MM.1S (cell line): ENCODE measurements at regions not wholly inside any gene's neighbourhood (a gene's known extent, or its start where the extent isn't known, plus 50 kb on each side); places are given as distances from the start of the nearest gene placed in this dataset.

ENCODE experiments used
- DNase-seq: peaks from one replicate; pipeline ENCODE4 v3.0.0-alpha.2; 2015
- H2AFZ ChIP-seq: fragments of 300-600 bp; sonication (generic); 2 replicates; pipeline ENCODE4 v1.6.0; 2016; ENCODE audit warnings: antibody characterized with exemption, low read length
- H3F3A ChIP-seq: fragments of 300-600 bp; sonication (generic); 2 replicates; pipeline ENCODE4 v1.6.1; 2016; ENCODE audit warnings: mild to moderate bottlenecking, antibody characterized with exemption, low read length, moderate library complexity, mixed read lengths; ENCODE audit not compliant: insufficient read depth
- H3K27ac ChIP-seq: fragments of 300-600 bp; sonication (generic); 2 replicates; pipeline ENCODE4 v1.5.1; 2016; ENCODE audit warnings: mild to moderate bottlenecking, low read length
- H3K27me3 ChIP-seq: fragments of 300-600 bp; sonication (generic); replicated peaks from 2 replicates; pipeline ENCODE4 v1.6.0; 2016; ENCODE audit warnings: low read length; ENCODE audit not compliant: insufficient read depth
- H3K36me3 ChIP-seq: fragments of 300-600 bp; sonication (generic); replicated peaks from 2 replicates; pipeline ENCODE4 v1.6.1; 2016; ENCODE audit warnings: mild to moderate bottlenecking, low read length, mixed read lengths; ENCODE audit not compliant: insufficient read depth
- H3K4me1 ChIP-seq: fragments of 300-600 bp; sonication (generic); 2 replicates; pipeline ENCODE4 v1.6.1; 2016; ENCODE audit warnings: low read length, mixed read lengths
- H3K4me2 ChIP-seq: fragments of 300-600 bp; sonication (generic); 2 replicates; pipeline ENCODE4 v1.6.0; 2016; ENCODE audit warnings: low read depth, low read length
- H3K4me3 ChIP-seq: fragments of 300-600 bp; sonication (generic); 2 replicates; pipeline ENCODE4 v1.5.1; 2016; ENCODE audit warnings: low read length, mixed read lengths
- H3K79me2 ChIP-seq: fragments of 300-600 bp; sonication (generic); 2 replicates; pipeline ENCODE4 v1.6.1; 2016; ENCODE audit warnings: mixed run types, low read length, mixed read lengths
- H3K9ac ChIP-seq: fragments of 300-600 bp; sonication (generic); 2 replicates; pipeline ENCODE4 v1.6.1; 2016; ENCODE audit warnings: low read length, mixed read lengths
- H3K9me2 ChIP-seq: fragments of 300-600 bp; sonication (generic); replicated peaks from 2 replicates; pipeline ENCODE4 v1.6.1; 2016; ENCODE audit warnings: mild to moderate bottlenecking, low read length, mixed read lengths; ENCODE audit not compliant: insufficient read depth
- H3K9me3 ChIP-seq: fragments of 300-600 bp; sonication (generic); replicated peaks from 2 replicates; pipeline ENCODE4 v1.6.1; 2016; ENCODE audit warnings: mild to moderate bottlenecking, low read length, mixed read lengths; ENCODE audit not compliant: insufficient read depth
- H4K20me1 ChIP-seq: fragments of 300-600 bp; sonication (generic); 2 replicates; pipeline ENCODE4 v1.6.1; 2016; ENCODE audit warnings: mild to moderate bottlenecking, low read length, moderate library complexity, mixed read lengths; ENCODE audit not compliant: insufficient read depth
- CTCF ChIP-seq: fragments of 300-600 bp; sonication (generic); IDR thresholded peaks from 2 replicates; pipeline ENCODE4 v1.5.1; 2016; ENCODE audit warnings: antibody characterized with exemption, low read length, mixed read lengths
- EZH2 ChIP-seq: fragments of 300-600 bp; sonication (generic); optimal IDR thresholded peaks from 2 replicates; pipeline ENCODE3; 2017; ENCODE audit warnings: low read depth, mild to moderate bottlenecking, antibody characterized with exemption, low read length, mixed read lengths
- EZH2phosphoT487 ChIP-seq: fragments of 300-600 bp; sonication (generic); IDR thresholded peaks from 2 replicates; pipeline ENCODE4 v1.6.1; 2018; ENCODE audit warnings: antibody characterized with exemption, low read length

- Histone ChIP-seq H3K9ac (no peak overlapping the region), H3F3A (no peaks in the 10 kb centered on the region), H4K20me1 (no peaks in the 10 kb centered on the region), H3K9me3 (no peaks in the 10 kb centered on the region), H3K27me3 (no peaks in the 10 kb centered on the region; the same call in 1 of the 2 replicates), H3K27ac (no peak overlapping the region), H2AFZ (no peak overlapping the region), H3K4me3 (no peak overlapping the region), H3K9me2 (no peaks in the 10 kb centered on the region), H3K79me2 (no peaks in the 10 kb centered on the region), H3K4me2 (no peak overlapping the region), H3K4me1 (0 out of 2 replicates have a peak, but pooled peaks cover 3% of the 10 kb centered on the region), H3K36me3 (no peaks in the 10 kb centered on the region)
- no peak for TF ChIP-seq EZH2
- no peak for TF ChIP-seq EZH2phosphoT487
- peak; percentile 81 for TF ChIP-seq CTCF
- DNase-seq: peak; percentile 65
Observed at GRCh38 chr15:31867536-31868442, 162.5 kb upstream of the CHRNA7 start.

GRCh38 chr15:31869686-31870307 is 160.5 kb upstream of the CHRNA7 start:
- Histone ChIP-seq H3F3A (no peaks in the 10 kb centered on the region), H3K9me2 (no peaks in the 10 kb centered on the region), H3K27ac (no peak overlapping the region), H3K4me2 (no peak overlapping the region), H3K9ac (no peak overlapping the region), H3K27me3 (no peaks in the 10 kb centered on the region; the same call in 1 of the 2 replicates), H3K9me3 (no peaks in the 10 kb centered on the region), H3K4me1 (0 out of 2 replicates have a peak, but pooled peaks cover 3% of the 10 kb centered on the region), H4K20me1 (no peaks in the 10 kb centered on the region; the same call in 1 of the 2 replicates), H2AFZ (no peak overlapping the region), H3K4me3 (no peak overlapping the region), H3K36me3 (no peaks in the 10 kb centered on the region), H3K79me2 (no peaks in the 10 kb centered on the region)
- no peak for DNase-seq
- TF ChIP-seq EZH2phosphoT487 (no peak), EZH2 (no peak), CTCF (no peak)

GRCh38 chr15:31870328-31871165 is 159.8 kb upstream of the CHRNA7 start, which contains the start of gene OTUD7A:
TSS of gene OTUD7A (minus strand) at chr15:31870673.
- Histone ChIP-seq H2AFZ (peak within 1 kb of the TSS; percentile 85), H3K9me3 (no peaks in the 10 kb centered on the region), H3K9ac (peak within 1 kb of the TSS; percentile 49; the same call in 1 of the 2 replicates), H3F3A (no peaks in the 10 kb centered on the region), H3K36me3 (no peaks in the 10 kb centered on the region), H3K79me2 (no peaks in the 10 kb centered on the region), H3K4me2 (peak within 1 kb of the TSS; percentile 83), H3K4me3 (peak within 1 kb of the TSS; percentile 61), H3K27me3 (no peaks in the 10 kb centered on the region; the same call in 1 of the 2 replicates), H3K9me2 (no peaks in the 10 kb centered on the region), H3K27ac (no peak within 1 kb of the TSS), H3K4me1 (0 out of 2 replicates have a peak, but pooled peaks cover 3% of the 10 kb centered on the region), H4K20me1 (no peaks in the 10 kb centered on the region; the same call in 1 of the 2 replicates)
- peak; percentile 88 for DNase-seq
- no peak for TF ChIP-seq EZH2phosphoT487
- TF ChIP-seq CTCF: no peak
- TF ChIP-seq EZH2: no peak
